ENCODE measurements at regions not wholly inside any gene's neighbourhood (a gene's known extent, or its start where the extent isn't known, plus 50 kb on each side); places are given as distances from the start of the nearest gene placed in this dataset.

- TF ChIP-seq CTCF (IDR thresholded peaks at IDR 0.05 in 2 of 3, conservative IDR thresholded peaks at IDR 0.05 in 1 of 3; ENCODE audit: borderline replicate concordance in 1 of 3, insufficient read depth in 1 of 3, low read depth in 2 of 3, low read length in 2 of 3) (no peak), SIN3A (IDR thresholded peaks at IDR 0.05; ENCODE audit: low read depth) (no peak), EZH2 (IDR thresholded peaks at IDR 0.05) (no peak), REST (IDR thresholded peaks at IDR 0.05; ENCODE audit: low read depth) (no peak), JUND (IDR thresholded peaks at IDR 0.05) (no peak)
Observed at GRCh38 chr3:146823622-146824021, 218.5 kb upstream of the PLSCR5 start.
